PC-9 (cell line): ENCODE measurements at regions not wholly inside any gene's neighbourhood (a gene's known extent, or its start where the extent isn't known, plus 50 kb on each side); places are given as distances from the start of the nearest gene placed in this dataset.

Experiments used
- BruUV-seq: library from RNA; stranded (reverse); fragments of 400-500 nt; replicated peaks from 2 replicates; lab custom pipeline; 2021; lab: Mats Ljungman, UMichigan
- CTCF ChIA-PET: fragments of 300-600 bp; sonication (Branson Sonifier 250); formaldehyde crosslinking; loops from one replicate; lab custom pipeline; 2022; ENCODE audit warnings: antibody characterized with exemption; lab: Charles Lee
- POLR2A ChIA-PET: fragments of 300-600 bp; sonication (Branson Sonifier 250); formaldehyde crosslinking; loops from one replicate; lab custom pipeline; 2022; ENCODE audit warnings: antibody characterized with exemption; ENCODE audit not compliant: unreplicated experiment; lab: Charles Lee
- DNase-seq, 2 experiments: peaks; one replicate each; pipeline versions ENCODE4 v3.0.0 to v3.0.0-alpha.2; 2015 to 2022; ENCODE audit warnings: mixed read lengths in 1 of 2
- H2AFZ ChIP-seq: fragments of 200-600 bp; sonication (generic); 2 replicates; pipeline ENCODE4 v1.8.1; 2017; ENCODE audit warnings: antibody characterized with exemption
- H3F3A ChIP-seq: fragments of 200-600 bp; sonication (generic); 2 replicates; pipeline ENCODE4 v1.8.1; 2017; ENCODE audit warnings: antibody characterized with exemption, mild to moderate bottlenecking, low read depth; ENCODE audit not compliant: insufficient read depth
- H3K27ac ChIP-seq: fragments of 200-600 bp; sonication (generic); 2 replicates; pipeline ENCODE4 v1.6.1; 2016; ENCODE audit warnings: mixed run types
- H3K27me3 ChIP-seq: fragments of 200-600 bp; sonication (generic); 2 replicates; pipeline ENCODE4 v1.6.1; 2016; ENCODE audit warnings: low read depth, mixed run types; ENCODE audit not compliant: insufficient read depth
- H3K36me3 ChIP-seq: fragments of 200-600 bp; sonication (generic); 2 replicates; pipeline ENCODE4 v1.6.1; 2016; ENCODE audit warnings: low read depth, mixed run types
- H3K4me1 ChIP-seq: fragments of 200-600 bp; sonication (generic); replicated peaks from 2 replicates; pipeline ENCODE4 v1.6.1; 2016; ENCODE audit warnings: mixed run types; ENCODE audit not compliant: insufficient read depth
- H3K4me2 ChIP-seq: fragments of 200-600 bp; sonication (generic); 2 replicates; pipeline ENCODE4 v1.6.1; 2017; ENCODE audit warnings: mixed run types
- H3K4me3 ChIP-seq: fragments of 200-600 bp; sonication (generic); 2 replicates; pipeline ENCODE4 v1.6.1; 2016; ENCODE audit warnings: mixed run types
- H3K79me2 ChIP-seq: fragments of 200-600 bp; sonication (generic); 2 replicates; pipeline ENCODE4 v1.6.1; 2017; ENCODE audit warnings: low read depth, mixed run types
- H3K9me2 ChIP-seq: fragments of 200-600 bp; sonication (generic); 2 replicates; pipeline ENCODE4 v1.8.1; 2017; ENCODE audit warnings: mild to moderate bottlenecking; ENCODE audit not compliant: insufficient read depth
- H3K9me3 ChIP-seq: fragments of 200-600 bp; sonication (generic); 2 replicates; pipeline ENCODE4 v1.8.1; 2016; ENCODE audit warnings: low read depth; ENCODE audit not compliant: insufficient read depth
- H4K20me1 ChIP-seq: fragments of 200-600 bp; sonication (generic); 2 replicates; pipeline ENCODE4 v1.8.1; 2017; ENCODE audit not compliant: insufficient read depth
- CTCF ChIP-seq: fragments of 200-600 bp; sonication (generic); conservative IDR thresholded peaks from 2 replicates; pipeline ENCODE4 v1.6.1; 2017; ENCODE audit warnings: mixed run types, antibody characterized with exemption, mild to moderate bottlenecking, moderate library complexity
- EZH2 ChIP-seq: fragments of 200-600 bp; sonication (generic); IDR thresholded peaks from 2 replicates; pipeline ENCODE4 v1.8.0; 2017; ENCODE audit warnings: antibody characterized with exemption, low read depth
- intact Hi-C: fragments of 100-400 bp; cut with micrococcal nuclease; formaldehyde crosslinking; loops from one replicate; pipeline ENCODE4 v1.10.0; 2022; ENCODE audit not compliant: unreplicated experiment

- BruUV-seq = no TSS peak
- no peaks in the 10 kb centered on the region for H3K4me1 ChIP-seq
- H3K9me2 ChIP-seq = no peaks in the 10 kb centered on the region
- no peak overlapping the region for H3K4me2 ChIP-seq
- no peaks in the 10 kb centered on the region for H4K20me1 ChIP-seq
- no peak overlapping the region for H3K27ac ChIP-seq
- ChIA-PET CTCF (no interaction called here), POLR2A (no interaction called here)
- H3K27me3 ChIP-seq = no peaks in the 10 kb centered on the region
- H3K9me3 ChIP-seq = no peaks in the 10 kb centered on the region
- intact Hi-C loops = no loop called here
- H3K79me2 ChIP-seq = no peaks in the 10 kb centered on the region
- no peak for DNase-seq
- H2AFZ ChIP-seq = no peak overlapping the region
- no peaks in the 10 kb centered on the region for H3F3A ChIP-seq
- H3K36me3 ChIP-seq = no peaks in the 10 kb centered on the region
- TF ChIP-seq CTCF = no peak
- no peak overlapping the region for H3K4me3 ChIP-seq
These were observed 114.5 kb downstream of the PLCE1 start for GRCh38 chr10:94108200-94108599.

- no peak for DNase-seq
- no peaks in the 10 kb centered on the region for H3K79me2 ChIP-seq
- no peak overlapping the region for H3K4me2 ChIP-seq
- H3F3A ChIP-seq = no peaks in the 10 kb centered on the region
- no peaks in the 10 kb centered on the region for H3K4me1 ChIP-seq
- no peaks in the 10 kb centered on the region for H3K36me3 ChIP-seq
- no peaks in the 10 kb centered on the region for H3K9me2 ChIP-seq
- H2AFZ ChIP-seq = no peak overlapping the region
- no peaks in the 10 kb centered on the region for H4K20me1 ChIP-seq
- no peak overlapping the region for H3K4me3 ChIP-seq
- ChIA-PET POLR2A (no interaction called here), CTCF (no interaction called here)
- H3K27ac ChIP-seq = no peak overlapping the region
- TF ChIP-seq EZH2 = no peak
- TF ChIP-seq CTCF = no peak
- intact Hi-C loops = no loop called here
- H3K9me3 ChIP-seq = no peaks in the 10 kb centered on the region
- H3K27me3 ChIP-seq = no peaks in the 10 kb centered on the region
- BruUV-seq = no TSS peak
These were observed 117.6 kb downstream of the PLCE1 start for GRCh38 chr10:94111367-94111766.

GRCh38 chr10:94112321-94112720, 118.6 kb downstream of the PLCE1 start:
- no peak for DNase-seq
- intact Hi-C loops = no loop called here
- BruUV-seq = no TSS peak

More at GRCh38 chr10:94112321-94112720, 118.6 kb downstream of the PLCE1 start:
- Histone ChIP-seq H3K4me3 (no peak overlapping the region), H3K4me1 (no peaks in the 10 kb centered on the region), H3K9me3 (no peaks in the 10 kb centered on the region), H3K27me3 (no peaks in the 10 kb centered on the region), H3F3A (no peaks in the 10 kb centered on the region), H3K4me2 (no peak overlapping the region), H3K9me2 (no peaks in the 10 kb centered on the region), H3K79me2 (no peaks in the 10 kb centered on the region), H4K20me1 (no peaks in the 10 kb centered on the region), H3K27ac (no peak overlapping the region), H2AFZ (no peak overlapping the region), H3K36me3 (no peaks in the 10 kb centered on the region)
- TF ChIP-seq EZH2 (no peak), CTCF (no peak)
- ChIA-PET CTCF (no interaction called here), POLR2A (no interaction called here)
